ENCODE measurements at regions not wholly inside any gene's neighbourhood (a gene's known extent, or its start where the extent isn't known, plus 50 kb on each side); places are given as distances from the start of the nearest gene placed in this dataset.
"Not testable (repeated sequence)": the region's sequence is repeated elsewhere in the genome, so short reads cannot be mapped to it uniquely, and the experiment has no call there.

DNA sequence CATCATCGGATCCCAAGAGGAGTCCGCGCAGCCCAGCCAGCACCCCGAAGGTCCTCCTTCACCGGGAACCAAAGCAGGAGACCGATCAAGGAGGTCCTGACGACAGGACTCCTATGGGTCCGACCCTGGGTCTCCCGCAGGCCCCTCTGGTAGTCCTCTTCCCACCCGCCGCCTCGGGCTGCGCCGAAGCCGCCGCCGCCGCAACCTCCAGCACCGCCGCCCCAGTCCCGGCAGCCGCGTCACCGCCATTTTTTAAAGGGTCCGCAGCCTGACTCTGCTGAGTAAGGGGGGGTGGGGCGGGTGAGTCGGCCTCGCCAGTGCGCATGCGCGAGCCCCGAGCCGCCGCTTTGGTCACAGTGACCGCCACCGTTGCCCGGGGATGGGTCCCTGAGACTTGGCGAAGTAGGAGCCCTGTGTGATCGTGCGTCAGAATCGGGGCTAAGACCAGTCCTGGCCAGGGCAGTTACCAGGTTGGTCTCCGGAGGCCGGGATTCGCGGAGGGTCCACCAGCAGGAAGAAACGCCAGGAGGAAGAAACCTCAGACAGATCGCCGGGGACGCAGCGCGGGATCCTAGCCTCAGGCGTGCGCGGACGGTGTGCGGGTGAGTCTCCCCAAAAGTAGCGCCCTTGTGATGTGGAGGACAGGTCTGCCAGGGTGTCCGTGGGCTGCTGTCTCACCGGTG, 1419.2 kb upstream of the PCDH10 start:
- TF ChIP-seq YY1 (IDR thresholded peaks at IDR 0.05; ENCODE audit: low read depth, low read length); EP300 (IDR thresholded peaks at IDR 0.05; ENCODE audit: borderline replicate concordance in 1 of 2, control insufficient read depth in 1 of 2, low read depth in 2 of 2, low read length in 2 of 2); REST (IDR thresholded peaks at IDR 0.05; ENCODE audit: low read depth, low read length); EZH2 (IDR thresholded peaks at IDR 0.05; ENCODE audit: borderline replicate concordance, control insufficient read depth, low read depth, low read length); ZBTB33 (IDR thresholded peaks at IDR 0.05): not testable (repeated sequence)

Measured in GM12878 (cell line).